NCI-H2227 (cell line): ENCODE measurements at regions not wholly inside any gene's neighbourhood (a gene's known extent, or its start where the extent isn't known, plus 50 kb on each side); places are given as distances from the start of the nearest gene placed in this dataset.
A peak's percentile ranks its signal among the peaks of the same experiment; 100 is the strongest.
"Not testable (repeated sequence)": the region's sequence is repeated elsewhere in the genome, so short reads cannot be mapped to it uniquely, and the experiment has no call there.

Experiments
- DNase-seq: peaks from one replicate; lab custom pipeline; 2025; ENCODE audit not compliant: unreplicated experiment; lab: John Stamatoyannopoulos, UW

- not testable (repeated sequence) for DNase-seq
Measured at GRCh38 chr7:93658163-93658562, 83.6 kb upstream of the CALCR start.

GRCh38 chr7:93651603-93652159 lies 77.2 kb upstream of the CALCR start:
- peak; percentile 41 for DNase-seq

- no peak for DNase-seq
Measured at GRCh38 chr7:93646538-93646937, 72.0 kb upstream of the CALCR start.

DNA sequence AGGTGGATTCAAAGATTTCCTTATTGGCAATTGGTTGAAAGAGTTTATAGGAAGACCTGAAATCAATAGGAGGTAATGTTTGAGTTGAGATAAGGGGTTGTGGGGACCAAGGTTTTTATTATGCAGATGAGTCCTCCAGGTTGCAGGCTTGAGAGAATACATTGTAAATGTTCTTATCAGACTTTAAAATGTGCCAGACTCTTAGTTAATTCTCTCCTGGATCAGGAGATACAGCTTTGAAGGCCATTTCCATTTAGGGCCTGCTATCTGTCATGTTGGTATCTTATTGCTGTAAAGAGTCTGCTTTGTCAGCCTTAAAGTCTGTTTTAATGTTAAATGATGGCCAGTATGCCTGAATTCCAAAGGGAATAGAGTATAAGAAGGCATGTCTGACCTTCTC lies 61.8 kb upstream of the CALCR start:
- DNase-seq: no peak

DNA sequence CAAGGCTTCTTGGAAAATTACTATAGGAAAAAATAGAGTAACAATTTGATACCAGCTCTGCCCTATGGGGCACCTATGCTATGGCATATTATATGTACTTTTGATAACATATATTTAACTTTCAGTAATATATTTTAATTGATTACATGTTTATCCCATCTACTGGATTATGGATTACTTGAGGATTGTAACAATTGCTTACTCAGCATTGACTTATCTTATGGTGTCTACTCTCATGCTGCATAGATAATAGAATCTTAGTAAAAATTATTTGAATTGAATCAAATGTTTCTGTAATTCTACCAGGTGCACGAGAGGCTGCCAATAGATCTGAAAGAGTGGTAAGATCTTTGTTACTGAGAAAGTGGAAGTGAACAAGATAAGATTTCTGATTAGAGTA lies 57.8 kb upstream of the CALCR start:
- DNase-seq: no peak

GRCh38 chr7:93629291-93629801 lies 54.8 kb upstream of the CALCR start:
- DNase-seq: peak; percentile 24

DNA sequence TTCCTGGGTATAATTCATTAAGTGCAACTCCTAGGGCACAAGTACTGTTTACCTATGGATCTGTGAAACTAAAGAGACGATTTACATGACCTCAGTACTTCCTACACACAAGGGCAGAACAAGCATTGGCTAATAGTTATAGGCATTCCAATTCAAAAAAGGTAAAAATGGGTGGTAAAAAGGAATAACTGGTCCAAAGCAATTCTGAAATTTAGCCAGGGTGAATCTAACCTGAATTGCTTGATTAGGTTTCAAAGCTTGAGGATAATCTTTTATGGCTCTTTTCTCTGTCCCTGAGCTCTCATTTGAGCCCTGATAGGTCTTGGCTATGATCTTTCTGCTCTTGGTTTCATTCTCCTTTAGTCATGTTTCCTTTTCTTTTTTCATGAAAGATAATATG lies 52.3 kb upstream of the CALCR start:
- DNase-seq: no peak
